ENCODE measurements at regions not wholly inside any gene's neighbourhood (a gene's known extent, or its start where the extent isn't known, plus 50 kb on each side); places are given as distances from the start of the nearest gene placed in this dataset.

DNA sequence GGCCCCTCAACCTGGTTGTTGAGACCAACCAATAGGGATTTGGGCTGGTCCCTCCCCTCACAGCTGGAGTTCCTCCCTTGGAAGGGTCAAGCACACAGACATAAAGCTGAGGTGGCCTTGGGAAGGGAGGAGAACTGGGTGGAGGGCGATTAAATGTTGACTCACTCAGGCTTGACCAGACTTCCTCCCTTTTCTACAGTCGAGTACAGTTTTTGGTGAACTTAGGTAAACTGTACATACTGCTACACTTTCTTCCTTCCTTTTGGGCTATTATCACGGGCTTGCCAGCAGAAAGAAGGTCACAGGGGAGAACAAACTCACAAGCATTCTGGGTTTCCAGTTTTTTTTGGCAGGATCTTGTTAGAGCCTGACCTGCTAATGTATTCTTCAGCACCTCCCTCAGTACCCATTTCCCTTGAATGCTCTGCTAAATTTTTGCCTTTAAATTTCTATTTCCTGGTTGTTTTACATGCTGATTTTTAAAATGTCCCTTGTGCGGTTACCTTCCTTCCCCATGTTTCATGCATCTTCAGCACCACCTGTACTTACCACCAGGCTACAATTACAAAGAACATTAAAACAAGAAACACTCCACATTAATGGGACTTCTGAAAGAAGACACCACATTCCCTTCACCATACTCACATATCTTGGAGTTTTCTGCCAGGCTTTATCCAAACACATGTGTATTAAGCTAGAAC lies 135.2 kb upstream of the RASGEF1B start:
- no peaks in the 10 kb centered on the region for H3K27me3 ChIP-seq (ENCODE audit: control insufficient read depth, insufficient read depth, low read length)

DNA sequence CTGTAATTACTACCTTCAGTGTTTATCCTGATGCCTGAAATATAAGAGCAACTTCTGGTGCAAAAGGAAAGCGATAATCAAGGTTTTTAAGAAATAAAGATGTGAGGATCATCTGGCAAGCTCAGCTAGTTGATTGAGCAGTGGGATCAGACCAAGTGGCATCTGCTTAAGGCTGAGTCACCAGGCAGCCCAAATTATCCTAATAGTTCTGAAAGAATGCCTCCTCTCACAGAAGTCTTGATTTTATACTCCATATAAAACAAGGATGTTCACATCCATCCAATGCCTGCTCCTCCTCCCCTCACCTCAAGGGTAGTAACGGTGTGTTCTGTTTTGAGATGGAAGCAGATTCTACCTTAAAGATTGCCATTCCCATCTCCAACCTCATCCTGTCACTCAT lies 134.5 kb upstream of the RASGEF1B start:
- Histone ChIP-seq H3K4me3 (ENCODE audit: low read depth in 2 of 2, low read length in 2 of 2) (no peak overlapping the region), H3K4me1 (ENCODE audit: control insufficient read depth, insufficient read depth, low read length) (no peaks in the 10 kb centered on the region), H3K27me3 (ENCODE audit: control insufficient read depth, insufficient read depth, low read length) (no peaks in the 10 kb centered on the region), H3K9me3 (ENCODE audit: control insufficient read depth, insufficient read depth, low read depth, low read length) (no peaks in the 10 kb centered on the region), H3K27ac (ENCODE audit: low read length) (no peak overlapping the region), H3K36me3 (ENCODE audit: control insufficient read depth, insufficient read depth, low read length) (no peaks in the 10 kb centered on the region)
- BruUV-seq (replicated peaks) = no TSS peak
- TF ChIP-seq TCF7L2 (IDR thresholded peaks at IDR 0.05; ENCODE audit: low read depth, low read length) = no peak
- TF ChIP-seq POLR2AphosphoS5 (IDR thresholded peaks at IDR 0.05; ENCODE audit: low read depth, low read length) = no peak
- TF ChIP-seq SIN3A (IDR thresholded peaks at IDR 0.05; ENCODE audit: borderline replicate concordance, insufficient read depth, low read depth, low read length) = no peak
- TF ChIP-seq, protein P1, sequence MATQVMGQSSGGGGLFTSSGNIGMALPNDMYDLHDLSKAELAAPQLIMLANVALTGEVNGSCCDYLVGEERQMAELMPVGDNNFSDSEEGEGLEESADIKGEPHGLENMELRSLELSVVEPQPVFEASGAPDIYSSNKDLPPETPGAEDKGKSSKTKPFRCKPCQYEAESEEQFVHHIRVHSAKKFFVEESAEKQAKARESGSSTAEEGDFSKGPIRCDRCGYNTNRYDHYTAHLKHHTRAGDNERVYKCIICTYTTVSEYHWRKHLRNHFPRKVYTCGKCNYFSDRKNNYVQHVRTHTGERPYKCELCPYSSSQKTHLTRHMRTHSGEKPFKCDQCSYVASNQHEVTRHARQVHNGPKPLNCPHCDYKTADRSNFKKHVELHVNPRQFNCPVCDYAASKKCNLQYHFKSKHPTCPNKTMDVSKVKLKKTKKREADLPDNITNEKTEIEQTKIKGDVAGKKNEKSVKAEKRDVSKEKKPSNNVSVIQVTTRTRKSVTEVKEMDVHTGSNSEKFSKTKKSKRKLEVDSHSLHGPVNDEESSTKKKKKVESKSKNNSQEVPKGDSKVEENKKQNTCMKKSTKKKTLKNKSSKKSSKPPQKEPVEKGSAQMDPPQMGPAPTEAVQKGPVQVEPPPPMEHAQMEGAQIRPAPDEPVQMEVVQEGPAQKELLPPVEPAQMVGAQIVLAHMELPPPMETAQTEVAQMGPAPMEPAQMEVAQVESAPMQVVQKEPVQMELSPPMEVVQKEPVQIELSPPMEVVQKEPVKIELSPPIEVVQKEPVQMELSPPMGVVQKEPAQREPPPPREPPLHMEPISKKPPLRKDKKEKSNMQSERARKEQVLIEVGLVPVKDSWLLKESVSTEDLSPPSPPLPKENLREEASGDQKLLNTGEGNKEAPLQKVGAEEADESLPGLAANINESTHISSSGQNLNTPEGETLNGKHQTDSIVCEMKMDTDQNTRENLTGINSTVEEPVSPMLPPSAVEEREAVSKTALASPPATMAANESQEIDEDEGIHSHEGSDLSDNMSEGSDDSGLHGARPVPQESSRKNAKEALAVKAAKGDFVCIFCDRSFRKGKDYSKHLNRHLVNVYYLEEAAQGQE (IDR thresholded peaks at IDR 0.05; ENCODE audit: insufficient read depth in 1 of 2, low read depth in 2 of 2, low read length in 1 of 2) = no peak
- TF ChIP-seq, protein P2, sequence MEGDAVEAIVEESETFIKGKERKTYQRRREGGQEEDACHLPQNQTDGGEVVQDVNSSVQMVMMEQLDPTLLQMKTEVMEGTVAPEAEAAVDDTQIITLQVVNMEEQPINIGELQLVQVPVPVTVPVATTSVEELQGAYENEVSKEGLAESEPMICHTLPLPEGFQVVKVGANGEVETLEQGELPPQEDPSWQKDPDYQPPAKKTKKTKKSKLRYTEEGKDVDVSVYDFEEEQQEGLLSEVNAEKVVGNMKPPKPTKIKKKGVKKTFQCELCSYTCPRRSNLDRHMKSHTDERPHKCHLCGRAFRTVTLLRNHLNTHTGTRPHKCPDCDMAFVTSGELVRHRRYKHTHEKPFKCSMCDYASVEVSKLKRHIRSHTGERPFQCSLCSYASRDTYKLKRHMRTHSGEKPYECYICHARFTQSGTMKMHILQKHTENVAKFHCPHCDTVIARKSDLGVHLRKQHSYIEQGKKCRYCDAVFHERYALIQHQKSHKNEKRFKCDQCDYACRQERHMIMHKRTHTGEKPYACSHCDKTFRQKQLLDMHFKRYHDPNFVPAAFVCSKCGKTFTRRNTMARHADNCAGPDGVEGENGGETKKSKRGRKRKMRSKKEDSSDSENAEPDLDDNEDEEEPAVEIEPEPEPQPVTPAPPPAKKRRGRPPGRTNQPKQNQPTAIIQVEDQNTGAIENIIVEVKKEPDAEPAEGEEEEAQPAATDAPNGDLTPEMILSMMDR (IDR thresholded peaks at IDR 0.05) = no peak
- ATAC-seq (no peak), DNase-seq (ENCODE audit: low read depth, low spot score) (no peak)
- CTCF ChIA-PET = no interaction called here
- in situ Hi-C loops (cut with HindIII; ENCODE audit: low pct_unique_long_range_greater_than_20kb, low sequenced_read_pairs) = no loop called here
- POLR2A ChIA-PET = no interaction called here
- intact Hi-C loops (cut with micrococcal nuclease; ENCODE audit: unreplicated experiment) = no loop called here

More for the DNA sequence above, 135.2 kb upstream of the RASGEF1B start:
- ATAC-seq (no peak), DNase-seq (ENCODE audit: low read depth, low spot score) (no peak)
- H3K27ac ChIP-seq (ENCODE audit: low read length) = no peak overlapping the region
- ChIA-PET POLR2A (no interaction called here), CTCF (no interaction called here)
- H3K4me3 ChIP-seq (ENCODE audit: low read depth in 2 of 2, low read length in 2 of 2) = no peak overlapping the region
- no peaks in the 10 kb centered on the region for H3K9me3 ChIP-seq (ENCODE audit: control insufficient read depth, insufficient read depth, low read depth, low read length)
- in situ Hi-C loops (cut with HindIII; ENCODE audit: low pct_unique_long_range_greater_than_20kb, low sequenced_read_pairs) = no loop called here
- intact Hi-C loops (cut with micrococcal nuclease; ENCODE audit: unreplicated experiment) = no loop called here
- BruUV-seq (replicated peaks) = no TSS peak
- H3K4me1 ChIP-seq (ENCODE audit: control insufficient read depth, insufficient read depth, low read length) = no peaks in the 10 kb centered on the region
- H3K36me3 ChIP-seq (ENCODE audit: control insufficient read depth, insufficient read depth, low read length) = no peaks in the 10 kb centered on the region
- TF ChIP-seq TCF7L2 (IDR thresholded peaks at IDR 0.05; ENCODE audit: low read depth, low read length) (no peak), SIN3A (IDR thresholded peaks at IDR 0.05; ENCODE audit: borderline replicate concordance, insufficient read depth, low read depth, low read length) (no peak)

DNA sequence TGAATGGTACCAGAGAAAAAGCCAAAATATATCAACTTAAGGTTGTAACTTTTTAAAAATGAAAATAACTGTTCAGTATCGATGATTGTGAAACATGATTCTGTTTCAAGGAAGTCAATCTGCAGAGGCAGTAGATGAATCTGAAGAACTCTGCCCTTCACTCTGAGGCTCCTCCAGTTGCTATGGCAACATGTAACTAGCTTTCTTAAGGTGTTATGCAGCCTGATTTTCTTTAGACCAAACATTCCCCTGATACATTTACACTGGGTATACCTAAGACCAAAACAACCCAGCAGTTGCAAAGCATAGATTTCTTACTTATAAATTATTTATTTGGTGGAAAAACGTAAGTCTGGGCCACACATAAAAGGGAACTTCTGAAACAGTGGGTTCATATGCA lies 133.6 kb upstream of the RASGEF1B start:
- no peaks in the 10 kb centered on the region for H3K4me1 ChIP-seq (ENCODE audit: control insufficient read depth, insufficient read depth, low read length)
- H3K9me3 ChIP-seq (ENCODE audit: control insufficient read depth, insufficient read depth, low read depth, low read length) = no peaks in the 10 kb centered on the region
- POLR2A ChIA-PET = no interaction called here
- TF ChIP-seq, protein P1 (IDR thresholded peaks at IDR 0.05; ENCODE audit: insufficient read depth in 1 of 2, low read depth in 2 of 2, low read length in 1 of 2) = no peak
- no peak for TF ChIP-seq TCF7L2 (IDR thresholded peaks at IDR 0.05; ENCODE audit: low read depth, low read length)
- TF ChIP-seq SIN3A (IDR thresholded peaks at IDR 0.05; ENCODE audit: borderline replicate concordance, insufficient read depth, low read depth, low read length) = no peak
- TF ChIP-seq, protein P2 (IDR thresholded peaks at IDR 0.05) = no peak
- TF ChIP-seq POLR2AphosphoS5 (IDR thresholded peaks at IDR 0.05; ENCODE audit: low read depth, low read length) = no peak
- in situ Hi-C loops (cut with HindIII; ENCODE audit: low pct_unique_long_range_greater_than_20kb, low sequenced_read_pairs) (no loop called here), intact Hi-C loops (cut with micrococcal nuclease; ENCODE audit: unreplicated experiment) (no loop called here)
- no peak overlapping the region for H3K27ac ChIP-seq (ENCODE audit: low read length)
- H3K4me3 ChIP-seq (ENCODE audit: low read depth in 2 of 2, low read length in 2 of 2) = no peak overlapping the region
- ATAC-seq (no peak), DNase-seq (ENCODE audit: low read depth, low spot score) (no peak)
- no peaks in the 10 kb centered on the region for H3K36me3 ChIP-seq (ENCODE audit: control insufficient read depth, insufficient read depth, low read length)
- CTCF ChIA-PET = no interaction called here
- no peaks in the 10 kb centered on the region for H3K27me3 ChIP-seq (ENCODE audit: control insufficient read depth, insufficient read depth, low read length)
- BruUV-seq (replicated peaks) = no TSS peak

Measured in Panc1 (cell line).